Endothelial cell of umbilical vein (primary cell): ENCODE measurements at regions not wholly inside any gene's neighbourhood (a gene's known extent, or its start where the extent isn't known, plus 50 kb on each side); places are given as distances from the start of the nearest gene placed in this dataset.

ENCODE experiments used
- BruUV-seq: library from RNA; stranded (reverse); fragments of 400-500 nt; replicated peaks from 2 replicates; lab custom pipeline; 2021; lab: Mats Ljungman, UMichigan
- CTCF ChIA-PET: fragments of 300-600, 350-600 bp; sonication (Branson Sonifier 250); formaldehyde crosslinking; loops from one replicate; lab custom pipeline; 2021; ENCODE audit warnings: antibody characterized with exemption, inconsistent platforms; lab: Charles Lee
- POLR2A ChIA-PET: fragments of 300-600, 350-600 bp; sonication (Branson Sonifier 250); formaldehyde crosslinking; loops from one replicate; lab custom pipeline; 2021; ENCODE audit warnings: antibody characterized with exemption, inconsistent platforms; lab: Charles Lee
- DNase-seq: peaks from one replicate; pipeline ENCODE4 v3.0.0-alpha.2; 2011; ENCODE audit warnings: low read depth, low spot score
- FAIRE-seq: peaks from 2 replicates; lab custom pipeline; 2011; peaks lifted over from hg19 to GRCh38; lab: Jason Lieb, UNC
- H2AFZ ChIP-seq: 2 replicates; pipeline ENCODE4 v1.6.0; 2012; ENCODE audit warnings: low read depth, low read length, control low read depth, inconsistent platforms
- H3K27ac ChIP-seq: 2 replicates; pipeline ENCODE4 v1.5.1; 2011; ENCODE audit warnings: low read depth, mild to moderate bottlenecking, control low read depth, low read length, moderate library complexity; ENCODE audit not compliant: insufficient read depth
- H3K27me3 ChIP-seq, 2 experiments: 2 replicates each; pipeline versions ENCODE4 v1.6.0 to v1.6.1; 2011; ENCODE audit warnings: low read length in 2 of 2, mixed read lengths in 1 of 2; ENCODE audit not compliant: control insufficient read depth in 2 of 2, insufficient read depth in 2 of 2
- H3K36me3 ChIP-seq, 2 experiments: 2 replicates in 1 of 2; 3 replicates in 1 of 2; pipeline ENCODE4 v1.5.1; 2011; ENCODE audit warnings: low read length in 2 of 2, mild to moderate bottlenecking in 1 of 2, moderate library complexity in 1 of 2; ENCODE audit not compliant: control insufficient read depth in 2 of 2, insufficient read depth in 2 of 2; ENCODE audit errors: extremely low read depth in 1 of 2
- H3K4me1 ChIP-seq: 3 replicates; pipeline ENCODE4 v1.5.1; 2011; ENCODE audit warnings: mild to moderate bottlenecking, low read length; ENCODE audit not compliant: control insufficient read depth, insufficient read depth; ENCODE audit errors: extremely low read depth
- H3K4me2 ChIP-seq: 2 replicates; pipeline ENCODE4 v1.6.1; 2011; ENCODE audit warnings: low read length, control low read depth, mixed read lengths; ENCODE audit not compliant: insufficient read depth
- H3K4me3 ChIP-seq, 3 experiments: fragments of 200-600 bp in 1 of 3; sonication (generic), shearing (Covaris generic) in 1 of 3; replicated peaks in 1 of 3; 2 replicates each; pipeline ENCODE4 v1.5.1; 2011 to 2016; ENCODE audit warnings: control low read depth in 3 of 3, low read length in 3 of 3, mild to moderate bottlenecking in 2 of 3, inconsistent platforms in 1 of 3, low read depth in 1 of 3, moderate library complexity in 1 of 3; ENCODE audit not compliant: insufficient read depth in 1 of 3
- H3K79me2 ChIP-seq: 2 replicates; pipeline ENCODE4 v1.6.0; 2012; ENCODE audit warnings: low read length, inconsistent platforms; ENCODE audit not compliant: control insufficient read depth, insufficient read depth
- H3K9ac ChIP-seq: replicated peaks from 2 replicates; pipeline ENCODE3; 2011; ENCODE audit warnings: low read length, control low read depth; ENCODE audit not compliant: insufficient read depth; ENCODE audit errors: extremely low read depth
- H3K9me1 ChIP-seq: replicated peaks from 3 replicates; pipeline ENCODE4 v1.6.0; 2011; ENCODE audit warnings: mild to moderate bottlenecking, low read length; ENCODE audit not compliant: control insufficient read depth, insufficient read depth; ENCODE audit errors: extremely low read depth
- H3K9me3 ChIP-seq: replicated peaks from 2 replicates; pipeline ENCODE4 v1.5.1; 2012; ENCODE audit warnings: low read length, inconsistent platforms; ENCODE audit not compliant: control insufficient read depth, insufficient read depth
- H4K20me1 ChIP-seq: replicated peaks from 2 replicates; pipeline ENCODE3; 2011; ENCODE audit warnings: mild to moderate bottlenecking, low read length; ENCODE audit not compliant: control insufficient read depth, insufficient read depth; ENCODE audit errors: extremely low read depth
- CTCF ChIP-seq, 2 donors: IDR thresholded peaks; 1 replicate in 1 of 2; 2 replicates in 1 of 2; pipeline ENCODE4 v1.5.1; 2011; ENCODE audit warnings: low read length in 2 of 2, mild to moderate bottlenecking in 2 of 2, moderate library complexity in 2 of 2, control low read depth in 1 of 2, inconsistent platforms in 1 of 2, low read depth in 1 of 2; ENCODE audit not compliant: insufficient read depth in 1 of 2; ENCODE audit errors: extremely low read depth in 1 of 2
- EZH2 ChIP-seq: IDR thresholded peaks from 2 replicates; pipeline ENCODE4 v1.6.1; 2012; ENCODE audit warnings: borderline replicate concordance, low read depth, mild to moderate bottlenecking, moderate library complexity, low read length, inconsistent platforms; ENCODE audit not compliant: severe bottlenecking
- FOS ChIP-seq: IDR thresholded peaks from 2 replicates; pipeline ENCODE4 v1.6.1; 2011; ENCODE audit warnings: mild to moderate bottlenecking, low read length, moderate library complexity, borderline replicate concordance; ENCODE audit not compliant: insufficient read depth
- GATA2 ChIP-seq: IDR thresholded peaks from 2 replicates; pipeline ENCODE4 v1.7.0; 2011; ENCODE audit warnings: low read depth, mild to moderate bottlenecking, moderate library complexity, mixed read lengths, low read length; ENCODE audit not compliant: insufficient read length, insufficient read depth
- JUN ChIP-seq: IDR thresholded peaks from 2 replicates; pipeline ENCODE4 v1.6.1; 2011; ENCODE audit warnings: borderline replicate concordance, low read depth; ENCODE audit not compliant: insufficient read length, insufficient read depth
- MAX ChIP-seq: IDR thresholded peaks from 2 replicates; pipeline ENCODE4 v1.6.1; 2011; ENCODE audit not compliant: insufficient read depth, insufficient read length
- MYC ChIP-seq: IDR thresholded peaks from one replicate; pipeline ENCODE4 v1.6.1; 2011; ENCODE audit warnings: mild to moderate bottlenecking, low read depth, low read length
- POLR2A ChIP-seq: IDR thresholded peaks from 2 replicates; pipeline ENCODE4 v1.6.1; 2012; ENCODE audit warnings: low read depth, mild to moderate bottlenecking, control low read depth, low read length
- POLR2AphosphoS5 ChIP-seq: IDR thresholded peaks from 2 replicates; pipeline ENCODE4 v1.6.1; 2012; ENCODE audit warnings: low read depth, mild to moderate bottlenecking, control low read depth, low read length, moderate library complexity; ENCODE audit not compliant: insufficient read depth
- dilution Hi-C: fragments of 300-500 bp; cut with MboI; formaldehyde crosslinking; loops from one replicate; pipeline ENCODE4 v1.15.0; 2019; ENCODE audit warnings: low sequenced_read_pairs; ENCODE audit not compliant: extremely low pct_ligation_motif_present
- intact Hi-C: fragments of 100-400 bp; cut with micrococcal nuclease; formaldehyde crosslinking; loops from one replicate; pipeline ENCODE4 v1.10.0; 2022

- TF ChIP-seq MYC = no peak
- TF ChIP-seq MAX = no peak
- TF ChIP-seq CTCF (IDR thresholded peaks at IDR 0.05; ENCODE audit: extremely low read depth in 1 of 2, insufficient read depth in 1 of 2, low read depth in 1 of 2, low read length in 2 of 2) = no peak
- TF ChIP-seq POLR2AphosphoS5 = no peak
- TF ChIP-seq JUN = no peak
- no peak for TF ChIP-seq GATA2
- no peak for TF ChIP-seq FOS
- TF ChIP-seq POLR2A = no peak
- no peak for TF ChIP-seq EZH2
- no peaks in the 10 kb centered on the region for H3K27me3 ChIP-seq
- no peaks in the 10 kb centered on the region for H3K36me3 ChIP-seq
- no peaks in the 10 kb centered on the region for H3K4me1 ChIP-seq
- DNase-seq = no peak
- dilution Hi-C loops = no loop called here
- intact Hi-C loops = no loop called here
- H3K4me3 ChIP-seq = no peak overlapping the region
- CTCF ChIA-PET = no interaction called here
- no TSS peak for BruUV-seq
- H3K4me2 ChIP-seq = no peak overlapping the region
- H4K20me1 ChIP-seq = no peaks in the 10 kb centered on the region
- FAIRE-seq = no peak
- H3K9me1 ChIP-seq = no peaks in the 10 kb centered on the region
- no peaks in the 10 kb centered on the region for H3K79me2 ChIP-seq
- no peak overlapping the region for H3K9ac ChIP-seq
- H3K9me3 ChIP-seq = no peaks in the 10 kb centered on the region
- POLR2A ChIA-PET = no interaction called here
- H2AFZ ChIP-seq = no peak overlapping the region
- H3K27ac ChIP-seq = no peak overlapping the region
Measured at GRCh38 chr12:18207266-18207665, 54.1 kb upstream of the PIK3C2G start.
